ENCODE measurements at regions not wholly inside any gene's neighbourhood (a gene's known extent, or its start where the extent isn't known, plus 50 kb on each side); places are given as distances from the start of the nearest gene placed in this dataset.
"Not testable (repeated sequence)": the region's sequence is repeated elsewhere in the genome, so short reads cannot be mapped to it uniquely, and the experiment has no call there.

- DNase-seq: not testable (repeated sequence)
Observed at GRCh38 chr5:87217480-87217879, 50.2 kb upstream of the RASA1 start.
